ENCODE measurements at regions not wholly inside any gene's neighbourhood (a gene's known extent, or its start where the extent isn't known, plus 50 kb on each side); places are given as distances from the start of the nearest gene placed in this dataset.

GRCh38 chr18:51654488-51655326 is 457.2 kb upstream of the MEX3C start:
- no peak for DNase-seq

- no peak for DNase-seq
Observed at GRCh38 chr18:51655327-51655698, 457.8 kb upstream of the MEX3C start.

- no peak for DNase-seq
Observed at GRCh38 chr18:51656249-51656648, 458.8 kb upstream of the MEX3C start.

- no peak for DNase-seq
Observed at GRCh38 chr18:51658436-51658835, 461.0 kb upstream of the MEX3C start.

GRCh38 chr18:51659781-51660180 is 462.3 kb upstream of the MEX3C start:
- no peak for DNase-seq

- no peak for DNase-seq
Observed at GRCh38 chr18:51660188-51660715, 462.8 kb upstream of the MEX3C start.

GRCh38 chr18:51664236-51664635 is 466.8 kb upstream of the MEX3C start:
- DNase-seq = no peak

- no peak for DNase-seq
Observed at GRCh38 chr18:51666763-51667191, 469.3 kb upstream of the MEX3C start.

- DNase-seq = no peak
Observed at GRCh38 chr18:51668101-51668500, 470.6 kb upstream of the MEX3C start.

- no peak for DNase-seq
Observed at GRCh38 chr18:51668607-51669006, 471.1 kb upstream of the MEX3C start.

- DNase-seq = no peak
Observed at GRCh38 chr18:51686590-51686989, 489.1 kb upstream of the MEX3C start.

GRCh38 chr18:51687845-51688585 is 490.5 kb upstream of the MEX3C start:
- DNase-seq = no peak

GRCh38 chr18:51692612-51693011 is 495.1 kb upstream of the MEX3C start:
- no peak for DNase-seq

- no peak for DNase-seq
Observed at GRCh38 chr18:51711298-51711889, 513.9 kb upstream of the MEX3C start.

- no peak for DNase-seq
Observed at GRCh38 chr18:51712821-51713220, 515.3 kb upstream of the MEX3C start.

- DNase-seq = no peak
Observed at GRCh38 chr18:51716277-51716676, 518.8 kb upstream of the MEX3C start.

GRCh38 chr18:51721388-51721787 is 523.9 kb upstream of the MEX3C start:
- DNase-seq = no peak

- no peak for DNase-seq
Observed at GRCh38 chr18:51721996-51722395, 524.5 kb upstream of the MEX3C start.

- no peak for DNase-seq
Observed at GRCh38 chr18:51724790-51725721, 527.6 kb upstream of the MEX3C start.

- DNase-seq = no peak
Observed at GRCh38 chr18:51726614-51727013, 529.1 kb upstream of the MEX3C start.

GRCh38 chr18:51727780-51728179 is 530.3 kb upstream of the MEX3C start:
- DNase-seq = no peak

GRCh38 chr18:51731070-51731469 is 533.6 kb upstream of the MEX3C start:
- no peak for DNase-seq

All from activated gamma-delta T cell (primary cell).